ENCODE measurements at regions not wholly inside any gene's neighbourhood (a gene's known extent, or its start where the extent isn't known, plus 50 kb on each side); places are given as distances from the start of the nearest gene placed in this dataset.

DNA sequence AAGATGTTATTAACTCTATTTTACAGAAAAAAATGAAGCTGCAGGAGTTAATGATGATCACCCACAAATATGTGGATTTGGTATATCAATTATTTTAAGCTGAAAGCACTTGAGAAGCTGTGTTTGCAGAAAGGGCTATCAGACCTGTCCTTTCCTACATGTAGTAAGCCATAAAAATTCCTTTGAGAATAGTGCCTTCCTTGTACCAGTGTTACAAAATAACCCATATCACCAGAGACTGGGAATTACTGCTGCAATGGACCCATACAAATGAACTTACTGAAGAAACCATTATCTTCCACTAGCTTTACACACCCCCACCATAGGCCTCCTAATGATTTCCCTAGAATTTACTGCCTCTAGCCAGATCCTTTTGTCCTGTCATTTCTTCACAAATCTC is 99.2 kb upstream of the ZRANB2 start:
- no peak for DNase-seq

DNA sequence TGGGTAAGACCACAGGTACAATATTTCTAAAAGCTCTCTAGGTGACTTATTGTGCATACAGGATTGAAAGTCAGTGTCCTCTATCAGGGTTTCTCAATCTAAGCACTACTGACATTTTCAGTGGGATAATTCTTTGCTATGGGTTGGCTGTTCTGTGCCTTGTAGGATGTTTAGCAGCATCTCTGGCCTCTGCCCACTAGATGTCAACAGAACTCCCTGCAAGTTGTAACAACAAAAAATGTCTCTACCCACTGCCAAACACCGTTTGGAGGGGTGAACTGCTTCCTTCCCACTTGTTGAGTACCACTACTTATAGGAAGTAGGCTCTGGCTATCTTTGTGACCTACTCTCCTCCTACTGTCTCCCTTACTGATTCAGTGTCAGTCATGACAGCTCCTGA is 90.1 kb upstream of the ZRANB2 start:
- no peak for DNase-seq

DNA sequence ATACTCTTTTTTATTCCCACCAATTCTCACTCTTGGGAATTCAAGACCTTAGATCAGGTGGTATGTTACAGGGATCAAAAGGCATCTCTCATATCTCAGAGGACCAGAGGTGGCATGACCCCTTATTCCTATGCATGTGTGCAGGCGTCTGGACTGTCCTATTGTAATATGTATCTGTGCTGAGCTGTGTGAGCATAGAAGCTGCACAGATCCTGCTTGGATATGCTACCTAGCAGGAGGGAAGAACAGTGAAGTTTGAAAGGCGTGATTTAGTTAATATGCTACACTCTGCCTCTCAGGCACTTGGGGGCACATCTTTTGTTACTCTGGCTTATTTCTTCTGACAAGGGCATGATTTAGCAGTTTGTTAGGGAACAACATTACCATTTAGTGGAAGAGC is 86.7 kb upstream of the ZRANB2 start:
- no peak for DNase-seq

DNA sequence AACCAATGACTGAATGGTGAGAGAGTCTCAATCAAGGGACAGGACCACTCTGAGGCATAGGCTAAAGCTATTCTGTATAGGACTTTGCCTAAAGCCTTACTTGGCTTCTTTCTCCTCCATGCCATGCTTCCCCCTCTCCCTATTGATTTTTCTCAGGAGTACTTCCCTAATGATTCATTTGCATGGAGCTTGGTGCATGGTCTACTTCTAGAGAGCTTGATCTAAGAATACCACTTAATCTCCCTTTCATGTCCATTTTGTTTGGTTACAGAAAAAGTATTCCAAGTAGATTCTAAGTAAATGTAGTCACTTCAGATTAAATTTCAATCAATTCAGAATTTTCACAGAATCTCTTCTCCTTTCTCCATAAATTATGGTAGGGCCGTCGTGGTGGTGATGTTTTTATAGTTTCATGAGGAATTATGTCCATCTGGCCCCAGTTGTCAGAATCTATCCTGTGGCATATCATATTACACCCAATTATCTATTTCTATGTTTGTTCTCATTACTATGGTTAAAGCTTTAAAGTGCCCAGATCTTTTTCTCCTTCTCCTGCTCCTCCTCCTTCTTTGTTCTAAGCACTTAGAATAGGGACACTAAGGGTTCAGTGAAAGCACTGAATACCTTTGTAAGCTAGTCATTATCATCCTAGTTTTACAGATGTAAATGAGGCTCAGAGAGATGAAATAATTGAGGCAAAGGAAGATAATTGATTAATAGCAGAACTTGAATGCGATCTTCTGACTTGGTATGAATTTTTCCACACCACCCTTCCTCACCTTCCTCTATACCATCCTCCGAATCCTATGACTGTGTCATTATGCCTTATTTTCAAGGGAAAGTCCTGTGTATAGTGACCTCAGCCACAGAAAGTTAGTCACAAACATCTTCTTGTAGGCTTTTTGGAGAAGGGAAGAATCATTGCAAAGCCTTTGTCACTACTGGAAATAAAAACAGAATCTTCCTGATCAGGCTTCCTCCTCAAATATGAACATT is 85.6 kb upstream of the ZRANB2 start:
- DNase-seq, result no peak

DNA sequence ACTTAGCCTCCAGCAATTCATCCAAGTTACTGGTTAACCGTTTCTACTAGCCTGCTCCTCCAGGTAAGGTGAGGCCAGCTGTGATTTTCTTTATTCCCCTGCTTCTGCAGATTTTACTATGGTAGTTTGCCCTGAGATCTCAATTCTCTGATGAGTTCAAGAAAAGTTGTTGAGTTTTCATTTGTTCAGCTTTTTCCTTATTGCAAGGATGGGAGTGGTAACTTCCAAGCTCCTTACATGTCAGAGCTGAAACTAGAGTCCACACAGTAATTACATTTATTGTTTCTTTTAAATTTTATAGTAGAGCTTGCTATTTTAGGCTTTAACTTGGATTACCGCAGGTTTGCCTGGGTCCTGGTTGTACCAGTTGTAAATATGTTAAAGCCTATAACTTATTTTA is 76.9 kb upstream of the ZRANB2 start:
- no peak for DNase-seq

DNA sequence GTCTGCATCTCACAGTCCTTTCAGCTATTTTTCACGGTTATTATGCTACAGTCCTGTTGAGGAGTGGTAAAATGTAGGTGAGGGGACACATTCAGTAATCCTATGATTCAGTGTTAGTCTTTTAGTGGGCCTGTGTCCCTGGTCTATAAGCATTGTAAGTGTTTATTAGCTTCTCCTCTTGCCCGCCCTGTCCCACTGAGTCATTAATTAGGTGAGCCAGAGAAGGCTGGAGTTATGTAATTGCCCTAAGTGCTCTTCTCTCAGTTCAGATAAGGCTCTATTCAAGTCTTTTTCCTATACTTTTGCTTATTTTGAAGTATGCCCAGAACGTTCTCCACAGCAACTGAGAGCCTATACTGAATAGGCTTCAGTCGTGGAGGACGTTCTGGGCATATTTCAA is 76.3 kb upstream of the ZRANB2 start:
- no peak for DNase-seq

DNA sequence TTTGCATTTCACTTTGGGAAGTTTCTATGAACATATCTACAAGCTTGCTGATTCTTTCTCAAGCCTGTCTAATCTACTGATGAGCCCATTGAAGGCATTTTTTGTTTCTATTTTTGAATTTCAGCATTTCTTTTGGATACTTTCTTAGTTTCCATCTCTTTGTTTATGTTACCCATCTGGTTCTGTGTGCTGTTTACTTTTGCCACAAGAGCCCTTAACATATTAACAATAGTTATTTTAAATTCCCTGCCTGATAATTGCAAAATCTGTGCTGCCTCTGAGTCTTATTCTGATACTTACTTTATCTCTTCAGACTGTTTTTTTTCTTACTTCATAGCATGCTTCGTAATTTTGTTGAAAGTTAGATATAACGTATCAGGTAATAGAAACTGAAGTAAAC is 75.8 kb upstream of the ZRANB2 start:
- no peak for DNase-seq

DNA sequence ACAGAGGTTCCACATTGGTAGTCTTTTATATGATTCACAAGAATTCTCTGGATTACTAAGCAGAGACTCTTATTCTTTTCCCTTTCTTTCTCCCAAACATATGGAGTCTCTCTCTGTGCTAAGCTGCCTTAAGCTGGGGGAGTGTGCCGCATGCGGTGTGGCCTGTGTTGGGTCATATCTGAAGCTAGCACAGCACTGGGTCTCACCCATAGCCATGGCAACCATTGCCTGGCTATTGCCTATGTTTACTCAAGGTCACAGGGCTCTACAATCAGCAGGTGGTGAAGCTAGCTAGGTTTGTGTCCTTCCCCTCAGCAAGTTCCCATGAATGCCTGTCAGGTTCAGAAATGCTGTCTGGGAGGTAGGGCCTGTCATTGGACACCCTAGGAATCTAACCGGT is 73.6 kb upstream of the ZRANB2 start:
- no peak for DNase-seq

DNA sequence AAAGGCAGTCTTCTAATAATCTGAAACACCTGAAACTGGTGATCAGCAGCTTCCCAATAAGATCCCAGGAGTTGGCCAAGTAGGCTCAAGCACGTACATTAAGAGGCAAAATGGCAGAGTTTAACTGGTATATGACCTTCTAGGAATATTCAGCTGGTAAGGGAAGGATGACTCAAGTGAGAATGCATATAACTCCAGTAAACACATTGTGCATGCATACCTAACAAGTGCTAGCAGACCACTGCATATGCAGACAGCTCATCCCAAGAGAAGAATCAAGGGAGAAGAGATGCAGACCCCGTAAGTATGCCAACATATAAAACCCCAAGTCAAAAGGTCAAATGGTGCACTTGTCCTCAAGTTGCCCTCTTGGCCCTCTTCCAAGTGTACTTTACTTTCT is 73.0 kb upstream of the ZRANB2 start:
- DNase-seq, result no peak

DNA sequence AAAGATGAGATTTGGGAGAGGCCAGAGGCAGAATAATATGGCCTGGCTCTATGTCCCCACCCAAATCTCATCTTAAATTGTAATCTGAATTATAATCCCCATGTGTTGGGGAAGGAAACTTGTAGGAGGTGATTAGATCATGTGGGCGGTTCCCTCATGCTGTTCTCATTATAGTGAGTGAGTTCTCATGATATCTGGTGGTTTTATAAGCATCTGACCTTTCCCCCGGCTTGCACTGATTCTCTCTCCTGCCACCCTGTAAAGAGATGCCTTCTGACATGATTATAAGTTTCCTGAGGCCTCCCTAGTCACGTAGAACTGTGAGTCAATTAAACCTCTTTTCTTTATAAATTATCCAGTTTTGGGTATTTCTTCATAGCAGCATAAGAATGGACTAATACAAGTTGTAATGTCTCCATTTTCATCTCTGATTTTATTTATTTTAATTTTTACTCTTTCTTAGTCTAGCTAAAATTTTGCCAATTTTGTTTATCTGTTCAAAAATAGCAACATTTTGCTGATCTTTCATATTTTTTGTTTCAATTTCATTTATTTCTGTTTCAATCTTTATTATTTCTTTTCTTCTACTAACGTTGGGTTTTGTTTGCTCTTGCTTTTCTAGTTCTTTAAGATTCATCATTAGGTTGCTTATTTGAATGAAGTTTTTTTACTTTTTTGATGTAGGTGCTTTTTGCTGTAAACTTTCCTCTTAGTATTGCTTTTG is 67.0 kb upstream of the ZRANB2 start:
- DNase-seq, result no peak

DNA sequence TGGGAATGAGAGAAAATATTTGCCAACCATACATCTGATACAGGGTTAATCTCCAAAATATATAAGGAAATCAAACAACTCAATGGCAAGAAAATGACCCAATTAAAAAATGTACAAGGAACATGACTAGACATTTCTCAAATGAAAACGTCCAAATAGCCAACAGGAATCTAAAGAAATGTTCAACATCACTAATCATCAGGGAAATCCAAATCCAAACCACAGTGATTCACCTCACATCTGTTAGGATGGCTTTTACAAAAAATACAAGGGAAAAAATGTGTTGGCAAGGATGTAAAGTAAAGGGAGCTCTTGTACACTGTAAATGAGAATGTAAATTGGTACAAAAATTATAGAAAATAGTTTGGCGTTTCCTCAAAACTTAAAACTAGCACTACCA is 54.7 kb upstream of the ZRANB2 start:
- DNase-seq, result no peak
